Gastrocnemius medialis (tissue), 4 donors: ENCODE measurements at regions not wholly inside any gene's neighbourhood (a gene's known extent, or its start where the extent isn't known, plus 50 kb on each side); places are given as distances from the start of the nearest gene placed in this dataset.

Experiments
- CTCF ChIP-seq, 5 experiments: fragments of 450-650 bp in 3 of 5; fragments of 200-600 bp in 2 of 5; sonication (generic) in 2 of 5; IDR thresholded peaks in 4 of 5; conservative IDR thresholded peaks in 1 of 5; 1 replicate in 4 of 5; 2 replicates in 1 of 5; pipeline ENCODE4 v1.5.1; 2016 to 2019; ENCODE audit warnings: antibody characterized with exemption in 5 of 5, mild to moderate bottlenecking in 3 of 5, moderate library complexity in 3 of 5
- POLR2A ChIP-seq, 2 donors: fragments of 450-650 bp; IDR thresholded peaks; one replicate each; pipeline ENCODE4 v1.6.1; 2017; ENCODE audit warnings: antibody characterized with exemption in 2 of 2, mild to moderate bottlenecking in 2 of 2, moderate library complexity in 2 of 2

DNA sequence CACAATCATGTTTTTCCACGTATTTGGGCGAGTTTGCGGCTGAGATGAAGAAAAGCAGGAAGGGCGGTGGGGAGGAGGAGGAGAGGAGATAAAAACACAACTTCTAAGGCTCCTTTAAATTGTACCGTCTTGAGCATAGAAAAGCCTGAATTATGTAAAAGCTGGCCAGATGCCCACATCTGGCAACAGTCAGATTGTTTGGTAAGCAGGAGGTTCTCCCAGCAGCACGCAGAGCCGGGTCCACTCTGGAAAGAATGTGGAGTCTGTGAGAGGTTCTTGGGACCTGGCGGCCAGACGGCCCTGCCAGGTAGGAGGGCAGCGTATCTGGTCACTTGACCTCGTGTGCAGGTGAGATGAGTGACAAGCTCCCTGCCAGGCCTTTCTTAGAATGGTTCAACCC is 215.3 kb upstream of the APCDD1 start:
- no peak for TF ChIP-seq CTCF (IDR thresholded peaks at IDR 0.05 in 4 of 5, conservative IDR thresholded peaks at IDR 0.05 in 1 of 5)
- TF ChIP-seq POLR2A (IDR thresholded peaks at IDR 0.05): no peak
